ENCODE measurements at regions not wholly inside any gene's neighbourhood (a gene's known extent, or its start where the extent isn't known, plus 50 kb on each side); places are given as distances from the start of the nearest gene placed in this dataset.

- no peaks in the 10 kb centered on the region for H3K4me1 ChIP-seq (ENCODE audit: low read depth)
- DNase-seq: no peak
- no peak overlapping the region for H3K4me3 ChIP-seq
- ATAC-seq: no peak
- intact Hi-C loops (cut with DNase I, micrococcal nuclease): no loop called here
- H3K9me3 ChIP-seq: no peaks in the 10 kb centered on the region
- H3K36me3 ChIP-seq (ENCODE audit: low read depth): no peaks in the 10 kb centered on the region
- no peak for TF ChIP-seq CTCF (IDR thresholded peaks at IDR 0.05)
Observed at GRCh38 chr2:40516604-40517003, 64.7 kb upstream of the SLC8A1 start.

- no peak for TF ChIP-seq CTCF (IDR thresholded peaks at IDR 0.05)
- no peaks in the 10 kb centered on the region for H3K9me3 ChIP-seq
- no peak for DNase-seq
- no peak overlapping the region for H3K4me3 ChIP-seq
- H3K4me1 ChIP-seq (ENCODE audit: low read depth): no peaks in the 10 kb centered on the region
- intact Hi-C loops (cut with DNase I, micrococcal nuclease): no loop called here
- no peak for ATAC-seq
- H3K36me3 ChIP-seq (ENCODE audit: low read depth): no peaks in the 10 kb centered on the region
Observed at GRCh38 chr2:40528564-40528963, 76.7 kb upstream of the SLC8A1 start.

GRCh38 chr2:40531359-40531758, 79.5 kb upstream of the SLC8A1 start:
- DNase-seq (no peak), ATAC-seq (no peak)
- no peak for TF ChIP-seq CTCF (IDR thresholded peaks at IDR 0.05)
- Histone ChIP-seq H3K4me1 (ENCODE audit: low read depth) (no peaks in the 10 kb centered on the region), H3K9me3 (no peaks in the 10 kb centered on the region), H3K36me3 (ENCODE audit: low read depth) (no peaks in the 10 kb centered on the region), H3K4me3 (no peak overlapping the region)
- intact Hi-C loops (cut with DNase I, micrococcal nuclease): no loop called here

- no peak for ATAC-seq
- intact Hi-C loops (cut with DNase I, micrococcal nuclease): no loop called here
Observed at GRCh38 chr2:40534528-40534927, 82.6 kb upstream of the SLC8A1 start.

GRCh38 chr2:40535972-40536371, 84.1 kb upstream of the SLC8A1 start:
- H3K4me1 ChIP-seq (ENCODE audit: low read depth): no peaks in the 10 kb centered on the region
- H3K4me3 ChIP-seq: no peak overlapping the region
- TF ChIP-seq CTCF (IDR thresholded peaks at IDR 0.05): no peak
- H3K9me3 ChIP-seq: no peaks in the 10 kb centered on the region
- H3K36me3 ChIP-seq (ENCODE audit: low read depth): no peaks in the 10 kb centered on the region
- intact Hi-C loops (cut with DNase I, micrococcal nuclease): no loop called here
- ATAC-seq: no peak
- no peak for DNase-seq

More at GRCh38 chr2:40534528-40534927, 82.6 kb upstream of the SLC8A1 start:
- Histone ChIP-seq H3K4me3 (no peak overlapping the region), H3K36me3 (ENCODE audit: low read depth) (no peaks in the 10 kb centered on the region), H3K4me1 (ENCODE audit: low read depth) (no peaks in the 10 kb centered on the region), H3K9me3 (no peaks in the 10 kb centered on the region)
- TF ChIP-seq CTCF (IDR thresholded peaks at IDR 0.05): no peak
- no peak for DNase-seq

GRCh38 chr2:40540026-40540425, 88.1 kb upstream of the SLC8A1 start:
- no peak for DNase-seq
- ATAC-seq: no peak
- intact Hi-C loops (cut with DNase I, micrococcal nuclease): no loop called here
- no peaks in the 10 kb centered on the region for H3K9me3 ChIP-seq
- H3K4me1 ChIP-seq (ENCODE audit: low read depth): no peaks in the 10 kb centered on the region
- H3K4me3 ChIP-seq: no peak overlapping the region
- H3K36me3 ChIP-seq (ENCODE audit: low read depth): no peaks in the 10 kb centered on the region
- TF ChIP-seq CTCF (IDR thresholded peaks at IDR 0.05): no peak
